ACC112 (cell line): ENCODE measurements at regions not wholly inside any gene's neighbourhood (a gene's known extent, or its start where the extent isn't known, plus 50 kb on each side); places are given as distances from the start of the nearest gene placed in this dataset.

Experiments
- H2AFZ ChIP-seq: fragments of 200-600 bp; sonication (generic); one replicate; pipeline ENCODE4 v1.6.0; 2017; ENCODE audit warnings: antibody characterized with exemption, low read length; ENCODE audit not compliant: unreplicated experiment
- H3K27ac ChIP-seq: fragments of 200-600 bp; sonication (generic); 2 replicates; pipeline ENCODE4 v1.5.1; 2014; ENCODE audit warnings: low read depth, mild to moderate bottlenecking, antibody characterized with exemption, low read length, moderate library complexity
- H3K27me3 ChIP-seq: fragments of 200-600 bp; sonication (generic); 2 replicates; pipeline ENCODE4 v1.6.1; 2014; ENCODE audit warnings: mild to moderate bottlenecking, antibody characterized with exemption, low read length, moderate library complexity, mixed read lengths; ENCODE audit not compliant: insufficient read depth
- H3K36me3 ChIP-seq: fragments of 200-600 bp; sonication (generic); 2 replicates; pipeline ENCODE4 v1.6.1; 2016; ENCODE audit warnings: mild to moderate bottlenecking, antibody characterized with exemption, low read length, moderate library complexity, mixed read lengths; ENCODE audit not compliant: insufficient read depth
- H3K4me1 ChIP-seq: fragments of 200-600 bp; sonication (generic); one replicate; pipeline ENCODE4 v1.6.1; 2016; ENCODE audit warnings: low read length, mixed read lengths; ENCODE audit not compliant: insufficient read depth, unreplicated experiment, control insufficient read depth
- H3K4me3 ChIP-seq: fragments of 200-600 bp; sonication (generic); 2 replicates; pipeline ENCODE4 v1.5.1; 2014; ENCODE audit warnings: mild to moderate bottlenecking, low read depth, low read length
- H3K79me2 ChIP-seq: fragments of 200-600 bp; sonication (generic); one replicate; pipeline ENCODE4 v1.6.0; 2016; ENCODE audit warnings: low read length; ENCODE audit not compliant: control insufficient read depth, unreplicated experiment, insufficient read depth

DNA sequence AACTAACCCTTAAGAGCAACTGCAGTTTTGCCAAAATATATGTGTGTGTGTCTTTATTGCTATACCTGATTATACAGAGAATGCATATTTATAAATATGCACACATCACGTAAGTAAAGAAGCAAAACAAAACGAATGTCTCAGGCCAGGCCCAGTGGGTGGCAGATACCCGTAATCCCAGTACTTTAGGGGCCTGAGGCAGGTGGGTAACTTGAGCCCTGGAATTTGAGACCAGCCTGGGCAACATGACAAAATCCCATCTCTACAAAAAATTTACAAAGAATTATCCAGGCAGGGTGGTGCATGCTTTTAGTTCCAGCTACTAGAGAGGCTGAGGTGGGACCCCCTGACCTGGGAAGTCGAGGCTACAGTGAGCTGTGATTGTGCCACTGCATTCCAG is 745.3 kb downstream of the SATB2 start:
- Histone ChIP-seq H3K4me1 (no peaks in the 10 kb centered on the region), H3K79me2 (no peaks in the 10 kb centered on the region), H3K36me3 (no peaks in the 10 kb centered on the region), H2AFZ (no peak overlapping the region), H3K27ac (no peak overlapping the region), H3K4me3 (no peak overlapping the region), H3K27me3 (no peaks in the 10 kb centered on the region)

DNA sequence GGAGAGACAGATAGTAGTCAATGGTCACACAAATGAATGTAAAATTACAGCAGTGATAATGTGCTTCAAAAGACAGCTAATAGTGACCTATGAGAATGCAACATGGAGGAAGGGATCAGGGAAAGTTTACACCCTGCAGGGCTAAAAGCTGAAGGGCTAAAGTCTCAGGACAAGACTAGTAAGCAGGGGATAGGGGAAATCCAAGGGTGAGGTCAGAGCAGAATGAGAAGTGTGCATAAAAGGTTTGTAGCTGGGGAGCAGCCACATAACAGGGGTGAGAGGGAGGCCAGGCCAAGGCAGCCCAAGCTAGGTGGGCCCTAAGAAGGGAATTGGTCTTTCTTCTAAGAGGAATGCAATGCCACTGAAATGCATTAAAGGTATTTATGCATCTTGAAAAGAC is 746.3 kb downstream of the SATB2 start:
- Histone ChIP-seq H3K79me2 (no peaks in the 10 kb centered on the region), H2AFZ (no peak overlapping the region), H3K4me3 (no peak overlapping the region), H3K36me3 (no peaks in the 10 kb centered on the region), H3K4me1 (no peaks in the 10 kb centered on the region), H3K27me3 (no peaks in the 10 kb centered on the region), H3K27ac (no peak overlapping the region)

DNA sequence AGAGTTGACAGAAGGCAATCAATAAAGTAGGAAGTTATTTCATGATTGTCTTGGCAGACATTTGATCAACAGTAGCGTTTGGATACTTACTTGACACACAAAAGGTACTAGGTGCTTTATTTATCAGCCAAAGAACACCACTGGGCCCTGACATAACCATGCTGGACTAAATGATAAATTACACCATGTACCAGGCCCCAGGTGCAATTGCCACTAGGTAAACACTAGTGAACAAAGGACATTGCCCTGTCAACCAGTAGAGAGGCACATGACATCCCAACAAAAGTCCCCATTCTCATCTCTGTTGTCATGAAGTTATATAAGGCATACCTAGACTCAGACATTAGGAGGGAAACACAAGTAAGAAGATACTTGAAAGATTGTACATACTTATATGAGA is 747.2 kb downstream of the SATB2 start:
- Histone ChIP-seq H3K36me3 (no peaks in the 10 kb centered on the region), H3K27ac (no peak overlapping the region)

DNA sequence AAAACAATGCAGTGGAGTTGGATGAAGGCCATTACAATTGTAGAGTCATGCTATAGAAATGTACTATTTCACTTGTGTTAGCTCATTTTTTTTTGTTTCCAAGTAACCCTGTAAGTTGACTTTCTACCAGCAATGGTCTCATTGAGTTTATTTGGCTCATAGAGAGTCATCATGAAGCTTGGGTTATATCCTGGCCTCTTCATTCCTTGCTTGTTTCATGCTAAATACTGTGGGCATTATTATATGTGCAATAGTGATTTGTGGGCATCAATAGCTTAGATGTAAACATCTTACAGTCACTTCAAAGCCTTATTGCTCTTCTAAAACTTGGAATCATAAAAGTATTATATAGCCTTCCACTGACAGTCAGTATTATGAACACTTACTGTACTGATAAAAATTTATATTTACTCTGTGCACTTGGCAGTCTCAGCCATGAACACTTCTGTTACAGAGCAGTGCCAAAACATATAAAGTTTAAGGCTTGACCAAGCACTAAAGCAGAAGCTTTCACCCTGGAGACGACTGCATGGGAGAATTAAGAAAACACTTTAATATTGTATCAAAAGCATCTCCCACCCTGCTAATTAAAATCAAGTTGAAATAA is 751.2 kb downstream of the SATB2 start:
- no peaks in the 10 kb centered on the region for H3K79me2 ChIP-seq
- H3K27me3 ChIP-seq, result no peaks in the 10 kb centered on the region
- no peaks in the 10 kb centered on the region for H3K36me3 ChIP-seq
- H3K27ac ChIP-seq, result no peak overlapping the region
- H3K4me3 ChIP-seq, result no peak overlapping the region
- no peak overlapping the region for H2AFZ ChIP-seq
- H3K4me1 ChIP-seq, result no peaks in the 10 kb centered on the region

More for the DNA sequence above, 747.2 kb downstream of the SATB2 start:
- Histone ChIP-seq H3K27me3 (no peaks in the 10 kb centered on the region), H3K4me3 (no peak overlapping the region), H2AFZ (no peak overlapping the region), H3K4me1 (no peaks in the 10 kb centered on the region), H3K79me2 (no peaks in the 10 kb centered on the region)

DNA sequence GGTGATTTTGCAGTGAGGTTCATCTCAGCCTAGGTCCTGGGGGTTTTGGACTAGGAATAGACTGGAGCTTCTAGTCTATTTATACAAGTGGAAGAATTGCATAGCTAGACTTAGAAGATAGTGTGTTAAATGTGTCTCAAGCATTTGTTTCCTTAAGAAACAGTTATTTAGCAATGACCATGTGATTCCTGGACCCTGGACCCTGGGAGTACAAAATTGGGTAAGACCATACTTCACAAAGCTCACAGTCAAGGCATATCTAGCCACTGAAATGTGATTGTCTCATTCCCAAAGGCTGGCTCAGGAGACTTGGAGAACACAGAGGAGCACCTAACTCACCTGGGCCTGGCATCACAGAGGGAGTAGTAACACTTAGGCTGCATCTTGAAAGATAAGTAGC is 754.5 kb downstream of the SATB2 start:
- no peaks in the 10 kb centered on the region for H3K27me3 ChIP-seq
- H3K79me2 ChIP-seq, result no peaks in the 10 kb centered on the region
- H3K4me3 ChIP-seq, result no peak overlapping the region
- no peak overlapping the region for H2AFZ ChIP-seq
- H3K27ac ChIP-seq, result no peak overlapping the region
- H3K4me1 ChIP-seq, result no peaks in the 10 kb centered on the region
- no peaks in the 10 kb centered on the region for H3K36me3 ChIP-seq

DNA sequence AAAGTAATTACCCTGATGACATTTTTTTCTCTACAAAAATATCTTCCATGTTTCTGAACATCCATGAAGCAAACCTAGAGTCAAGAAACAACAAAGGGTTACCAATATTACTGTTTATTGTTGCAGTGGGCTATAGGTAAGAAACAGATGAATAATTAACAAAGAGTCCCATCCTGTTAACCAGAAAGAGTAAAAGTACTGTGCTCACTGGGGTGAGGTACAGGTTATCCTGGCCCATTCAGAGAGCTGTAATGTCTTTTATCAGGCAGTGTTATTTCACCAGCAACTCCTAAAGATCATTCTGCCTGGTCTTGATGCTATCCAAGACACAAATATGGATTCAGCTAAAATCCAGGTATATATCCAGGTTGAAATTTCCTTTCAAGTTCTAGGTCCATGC is 754.9 kb downstream of the SATB2 start:
- Histone ChIP-seq H3K27me3 (no peaks in the 10 kb centered on the region), H3K79me2 (no peaks in the 10 kb centered on the region), H3K4me1 (no peaks in the 10 kb centered on the region), H3K4me3 (no peak overlapping the region), H2AFZ (no peak overlapping the region), H3K27ac (no peak overlapping the region), H3K36me3 (no peaks in the 10 kb centered on the region)

DNA sequence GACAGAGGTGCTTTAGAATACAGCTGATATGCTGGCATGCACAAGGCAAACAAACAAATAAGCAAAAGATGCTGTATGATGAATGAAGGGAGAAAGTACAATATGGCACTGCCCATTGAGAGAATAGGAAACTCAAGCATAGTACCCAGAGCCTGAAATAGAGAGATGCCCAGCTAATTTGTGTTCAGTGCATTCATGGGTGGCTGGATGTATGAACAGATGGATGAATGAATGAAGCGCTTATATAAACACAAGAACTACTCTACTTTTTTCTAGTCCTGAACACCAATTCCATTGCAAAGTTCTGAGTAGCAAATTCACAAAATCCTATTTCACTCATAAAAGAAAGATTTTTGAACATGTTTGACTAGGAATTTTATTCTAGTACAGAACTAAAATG is 756.3 kb downstream of the SATB2 start:
- H3K4me3 ChIP-seq, result no peak overlapping the region
- H3K27ac ChIP-seq, result no peak overlapping the region
- H3K36me3 ChIP-seq, result no peaks in the 10 kb centered on the region
- no peaks in the 10 kb centered on the region for H3K79me2 ChIP-seq
- H3K27me3 ChIP-seq, result no peaks in the 10 kb centered on the region
- H2AFZ ChIP-seq, result no peak overlapping the region
- no peaks in the 10 kb centered on the region for H3K4me1 ChIP-seq

DNA sequence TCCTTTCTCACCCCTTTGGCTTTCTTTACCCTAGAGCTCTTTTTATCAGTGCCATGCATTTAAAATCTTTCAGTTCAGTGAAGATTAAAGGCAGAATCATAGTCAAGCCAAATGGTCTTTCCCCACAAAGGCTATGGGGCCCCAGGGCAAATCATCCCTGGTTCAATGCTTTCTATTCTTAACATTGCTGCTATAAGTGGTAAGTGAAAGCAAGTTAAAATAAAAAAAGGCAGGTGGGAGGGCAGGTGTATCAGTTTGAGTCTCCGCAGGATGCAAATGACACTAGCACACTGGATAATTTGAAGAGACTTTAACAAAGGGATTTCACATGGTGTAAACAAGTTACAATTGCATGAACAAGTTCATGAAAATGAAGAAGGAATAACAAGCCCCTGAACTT is 757.4 kb downstream of the SATB2 start:
- Histone ChIP-seq H3K79me2 (no peaks in the 10 kb centered on the region), H2AFZ (no peak overlapping the region), H3K4me3 (no peak overlapping the region), H3K27me3 (no peaks in the 10 kb centered on the region), H3K4me1 (no peaks in the 10 kb centered on the region), H3K27ac (no peak overlapping the region), H3K36me3 (no peaks in the 10 kb centered on the region)

DNA sequence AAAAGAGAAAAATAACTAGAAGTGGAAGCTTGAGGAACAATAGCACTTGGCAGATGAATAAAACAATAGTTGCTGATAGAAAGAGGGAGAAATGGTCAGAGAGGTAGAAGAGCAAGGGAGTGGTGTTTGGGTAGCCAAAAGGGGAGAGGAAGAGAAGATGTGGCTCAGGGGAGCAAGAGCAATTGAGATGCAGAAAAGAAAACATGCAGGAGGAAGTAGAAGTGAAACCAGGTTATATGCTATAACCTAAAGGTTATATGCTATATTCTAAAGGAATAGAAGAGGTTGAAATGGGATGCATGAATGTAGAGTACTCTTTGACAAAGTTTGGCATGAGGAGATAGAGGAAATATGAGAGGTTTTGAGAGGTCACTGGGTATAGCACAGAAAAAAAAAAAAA is 759.5 kb downstream of the SATB2 start:
- H3K27ac ChIP-seq, result no peak overlapping the region
- no peak overlapping the region for H2AFZ ChIP-seq
- H3K27me3 ChIP-seq, result no peaks in the 10 kb centered on the region; the same call in 1 of the 2 replicates
- no peaks in the 10 kb centered on the region for H3K79me2 ChIP-seq
- no peak overlapping the region for H3K4me3 ChIP-seq
- H3K36me3 ChIP-seq, result no peaks in the 10 kb centered on the region
- H3K4me1 ChIP-seq, result no peaks in the 10 kb centered on the region

DNA sequence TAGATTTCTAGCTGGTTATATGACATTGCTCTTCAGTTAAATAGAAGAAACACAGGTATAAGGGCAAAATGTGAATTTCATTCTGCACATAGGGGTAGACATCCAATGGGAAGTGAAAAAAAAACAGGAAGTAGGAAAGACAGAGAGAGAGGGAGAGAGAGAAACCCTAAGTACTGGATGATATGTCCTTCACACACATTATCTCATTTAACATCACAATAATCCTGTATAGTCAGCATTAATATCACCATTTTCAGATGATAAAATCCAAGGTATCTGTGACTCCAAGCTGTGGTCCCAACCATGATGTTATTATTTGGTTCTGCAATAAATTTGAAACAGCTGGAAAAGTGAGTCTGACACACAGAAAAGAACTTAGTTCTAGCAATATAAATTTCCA is 759.9 kb downstream of the SATB2 start:
- H3K4me1 ChIP-seq, result no peaks in the 10 kb centered on the region
- H3K36me3 ChIP-seq, result no peaks in the 10 kb centered on the region
- no peaks in the 10 kb centered on the region for H3K79me2 ChIP-seq
- H2AFZ ChIP-seq, result no peak overlapping the region
- no peak overlapping the region for H3K4me3 ChIP-seq
- peaks cover under 1% of the 10 kb centered on the region; the same call in 1 of the 2 replicates for H3K27me3 ChIP-seq
- H3K27ac ChIP-seq, result no peak overlapping the region

DNA sequence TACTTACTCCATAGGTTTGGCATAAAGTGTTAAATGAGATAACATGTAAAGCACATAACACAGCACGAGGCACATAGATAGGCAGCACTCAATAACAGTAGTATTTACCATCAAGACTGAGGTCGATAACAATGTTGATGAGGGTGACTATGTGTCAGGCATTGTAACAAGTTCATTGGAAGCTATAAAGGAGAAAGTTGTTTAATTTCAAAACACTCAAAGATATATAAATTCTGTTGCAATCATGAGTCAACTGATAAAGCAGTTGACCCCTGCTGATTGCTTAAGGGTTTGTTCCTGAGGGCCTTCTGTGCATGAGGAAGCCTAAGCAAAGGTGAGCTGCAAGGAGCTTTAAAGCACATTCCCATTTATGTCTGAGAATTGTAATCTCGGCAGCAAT is 760.5 kb downstream of the SATB2 start:
- Histone ChIP-seq H3K4me1 (no peaks in the 10 kb centered on the region), H3K36me3 (no peaks in the 10 kb centered on the region), H2AFZ (no peak overlapping the region), H3K27me3 (peaks cover 3% of the 10 kb centered on the region; the same call in 1 of the 2 replicates), H3K79me2 (no peaks in the 10 kb centered on the region), H3K4me3 (no peak overlapping the region), H3K27ac (no peak overlapping the region)
